Activated CD8-positive, alpha-beta memory T cell treated with anti-CD3 and anti-CD28 coated beads, Interleukin-2, amount 50 U/mL, for 24 hours (primary cell): ENCODE measurements at regions not wholly inside any gene's neighbourhood (a gene's known extent, or its start where the extent isn't known, plus 50 kb on each side); places are given as distances from the start of the nearest gene placed in this dataset.
"Not testable (repeated sequence)": the region's sequence is repeated elsewhere in the genome, so short reads cannot be mapped to it uniquely, and the experiment has no call there.

Source experiments
- DNase-seq: peaks from one replicate; pipeline ENCODE4 v3.0.0-alpha.2; 2020; ENCODE audit errors: extremely low read depth

- no peak for DNase-seq
Measured at GRCh38 chr3:43236008-43236407, 50.3 kb upstream of the SNRK start.

GRCh38 chr3:43233062-43233461, 53.3 kb upstream of the SNRK start:
- DNase-seq = no peak

- no peak for DNase-seq
Measured at GRCh38 chr3:43231276-43232000, 54.9 kb upstream of the SNRK start.

GRCh38 chr3:43229865-43230264, 56.5 kb upstream of the SNRK start:
- not testable (repeated sequence) for DNase-seq

GRCh38 chr3:43227685-43228084, 58.7 kb upstream of the SNRK start:
- not testable (repeated sequence) for DNase-seq

- DNase-seq = no peak
Measured at GRCh38 chr3:43224405-43225073, 61.8 kb upstream of the SNRK start.

- no peak for DNase-seq
Measured at GRCh38 chr3:43223670-43224364, 62.5 kb upstream of the SNRK start.

- DNase-seq = no peak
Measured at GRCh38 chr3:43222590-43222989, 63.8 kb upstream of the SNRK start.

- no peak for DNase-seq
Measured at GRCh38 chr3:43221076-43221475, 65.3 kb upstream of the SNRK start.

GRCh38 chr3:43219616-43220015, 66.7 kb upstream of the SNRK start:
- DNase-seq = no peak

- no peak for DNase-seq
Measured at GRCh38 chr3:43218921-43219320, 67.4 kb upstream of the SNRK start.

GRCh38 chr3:43218156-43218555, 68.2 kb upstream of the SNRK start:
- no peak for DNase-seq

- DNase-seq = no peak
Measured at GRCh38 chr3:43217633-43218032, 68.7 kb upstream of the SNRK start.

- no peak for DNase-seq
Measured at GRCh38 chr3:43217206-43217605, 69.1 kb upstream of the SNRK start.

GRCh38 chr3:43215663-43216275, 70.6 kb upstream of the SNRK start:
- DNase-seq = no peak

GRCh38 chr3:43215138-43215537, 71.2 kb upstream of the SNRK start:
- no peak for DNase-seq

GRCh38 chr3:43214616-43215015, 71.7 kb upstream of the SNRK start:
- no peak for DNase-seq

GRCh38 chr3:43213631-43214030, 72.7 kb upstream of the SNRK start:
- no peak for DNase-seq

GRCh38 chr3:43212914-43213611, 73.3 kb upstream of the SNRK start:
- no peak for DNase-seq

GRCh38 chr3:43211681-43212080, 74.7 kb upstream of the SNRK start:
- no peak for DNase-seq

GRCh38 chr3:43210049-43211027, 76.0 kb upstream of the SNRK start:
- no peak for DNase-seq
